ENCODE measurements at regions not wholly inside any gene's neighbourhood (a gene's known extent, or its start where the extent isn't known, plus 50 kb on each side); places are given as distances from the start of the nearest gene placed in this dataset.

DNA sequence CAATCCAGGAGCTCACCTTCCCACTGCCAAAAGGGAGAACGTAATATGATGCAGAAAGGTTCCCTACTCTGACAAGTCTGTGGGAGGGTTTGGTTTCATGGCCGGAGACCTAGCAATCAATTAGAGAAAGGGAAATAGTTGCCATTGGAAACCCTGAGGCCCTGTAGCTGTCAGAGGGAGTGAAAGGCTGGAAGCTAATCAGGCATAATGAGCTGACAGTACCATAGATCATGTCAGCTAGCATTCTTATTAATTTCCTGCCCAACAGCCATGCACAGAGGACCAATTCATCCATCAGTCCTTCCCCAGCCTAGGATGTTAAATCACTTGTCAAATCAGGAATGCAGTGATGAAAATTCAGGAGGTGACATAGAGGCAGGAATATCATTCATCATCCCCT is 527.3 kb downstream of the PLPP3 start:
- TF ChIP-seq EZH2 (IDR thresholded peaks at IDR 0.05; ENCODE audit: low read length, missing control alignments): no peak
- TF ChIP-seq, protein P1, sequence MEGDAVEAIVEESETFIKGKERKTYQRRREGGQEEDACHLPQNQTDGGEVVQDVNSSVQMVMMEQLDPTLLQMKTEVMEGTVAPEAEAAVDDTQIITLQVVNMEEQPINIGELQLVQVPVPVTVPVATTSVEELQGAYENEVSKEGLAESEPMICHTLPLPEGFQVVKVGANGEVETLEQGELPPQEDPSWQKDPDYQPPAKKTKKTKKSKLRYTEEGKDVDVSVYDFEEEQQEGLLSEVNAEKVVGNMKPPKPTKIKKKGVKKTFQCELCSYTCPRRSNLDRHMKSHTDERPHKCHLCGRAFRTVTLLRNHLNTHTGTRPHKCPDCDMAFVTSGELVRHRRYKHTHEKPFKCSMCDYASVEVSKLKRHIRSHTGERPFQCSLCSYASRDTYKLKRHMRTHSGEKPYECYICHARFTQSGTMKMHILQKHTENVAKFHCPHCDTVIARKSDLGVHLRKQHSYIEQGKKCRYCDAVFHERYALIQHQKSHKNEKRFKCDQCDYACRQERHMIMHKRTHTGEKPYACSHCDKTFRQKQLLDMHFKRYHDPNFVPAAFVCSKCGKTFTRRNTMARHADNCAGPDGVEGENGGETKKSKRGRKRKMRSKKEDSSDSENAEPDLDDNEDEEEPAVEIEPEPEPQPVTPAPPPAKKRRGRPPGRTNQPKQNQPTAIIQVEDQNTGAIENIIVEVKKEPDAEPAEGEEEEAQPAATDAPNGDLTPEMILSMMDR (conservative IDR thresholded peaks at IDR 0.05 in 1 of 2, IDR thresholded peaks at IDR 0.05 in 1 of 2; ENCODE audit: low read depth in 1 of 2, low read length in 2 of 2): no peak
- no peaks in the 10 kb centered on the region for H3K4me1 ChIP-seq (ENCODE audit: control insufficient read depth, extremely low read depth, insufficient read depth, low read length)
- no peak overlapping the region for H3K9ac ChIP-seq (ENCODE audit: insufficient read depth, low read length)
- H4K20me1 ChIP-seq (ENCODE audit: control insufficient read depth, extremely low read depth, insufficient read depth, low read length): no peaks in the 10 kb centered on the region
- no peak overlapping the region for H3K4me3 ChIP-seq (replicated peaks in 1 of 4; ENCODE audit: control extremely low read depth in 1 of 4, insufficient read depth in 1 of 4, low read depth in 3 of 4, low read length in 4 of 4)
- H3K27ac ChIP-seq (ENCODE audit: insufficient read depth, low read length): no peak overlapping the region
- no peak overlapping the region for H3K4me2 ChIP-seq (ENCODE audit: extremely low read depth, insufficient read depth, low read length)
- H3K27me3 ChIP-seq (ENCODE audit: control insufficient read depth, insufficient read depth, low read length): no peaks in the 10 kb centered on the region
- H2AFZ ChIP-seq (ENCODE audit: low read length): no peak overlapping the region
- no peaks in the 10 kb centered on the region for H3K36me3 ChIP-seq (ENCODE audit: control insufficient read depth, insufficient read depth, low read length)
- peak in 1 of 2 donors; percentile 65 for DNase-seq (ENCODE audit: low read depth in 2 of 2)
- H3K79me2 ChIP-seq (ENCODE audit: control insufficient read depth, insufficient read depth, low read length): no peaks in the 10 kb centered on the region
- no peaks in the 10 kb centered on the region for H3K9me3 ChIP-seq (ENCODE audit: control insufficient read depth, insufficient read depth, low read depth, low read length)

DNA sequence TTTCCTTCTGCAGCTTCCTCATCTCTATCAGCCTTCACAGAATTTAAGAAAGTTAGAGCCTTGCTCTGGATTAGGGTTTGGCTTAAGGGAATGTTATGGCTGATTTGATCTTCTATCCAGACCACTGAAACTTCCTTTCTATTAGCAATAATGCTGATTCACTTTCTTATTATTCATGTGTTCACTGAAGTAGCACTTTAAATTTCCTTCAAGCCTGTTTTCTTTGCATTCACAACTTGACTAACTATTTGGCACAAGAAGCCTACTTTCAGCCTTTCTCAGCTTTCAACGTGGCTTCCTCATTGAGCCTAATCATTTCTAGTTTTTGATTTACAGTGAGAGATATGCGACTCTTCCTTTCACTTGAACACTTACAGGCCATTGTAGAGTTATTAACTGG is 528.5 kb downstream of the PLPP3 start:
- H4K20me1 ChIP-seq (ENCODE audit: control insufficient read depth, extremely low read depth, insufficient read depth, low read length): no peaks in the 10 kb centered on the region
- H3K4me3 ChIP-seq (replicated peaks in 1 of 4; ENCODE audit: control extremely low read depth in 1 of 4, insufficient read depth in 1 of 4, low read depth in 3 of 4, low read length in 4 of 4): no peak overlapping the region
- H3K9me3 ChIP-seq (ENCODE audit: control insufficient read depth, insufficient read depth, low read depth, low read length): no peaks in the 10 kb centered on the region
- H3K27me3 ChIP-seq (ENCODE audit: control insufficient read depth, insufficient read depth, low read length): no peaks in the 10 kb centered on the region
- no peak overlapping the region for H3K4me2 ChIP-seq (ENCODE audit: extremely low read depth, insufficient read depth, low read length)
- no peaks in the 10 kb centered on the region for H3K4me1 ChIP-seq (ENCODE audit: control insufficient read depth, extremely low read depth, insufficient read depth, low read length)
- no peaks in the 10 kb centered on the region for H3K36me3 ChIP-seq (ENCODE audit: control insufficient read depth, insufficient read depth, low read length)
- H2AFZ ChIP-seq (ENCODE audit: low read length): no peak overlapping the region
- no peaks in the 10 kb centered on the region for H3K79me2 ChIP-seq (ENCODE audit: control insufficient read depth, insufficient read depth, low read length)
- no peak overlapping the region for H3K9ac ChIP-seq (ENCODE audit: insufficient read depth, low read length)
- no peak overlapping the region for H3K27ac ChIP-seq (ENCODE audit: insufficient read depth, low read length)
- TF ChIP-seq, protein P1 (conservative IDR thresholded peaks at IDR 0.05 in 1 of 2, IDR thresholded peaks at IDR 0.05 in 1 of 2; ENCODE audit: low read depth in 1 of 2, low read length in 2 of 2): no peak
- TF ChIP-seq EZH2 (IDR thresholded peaks at IDR 0.05; ENCODE audit: low read length, missing control alignments): no peak
- peak in 1 of 2 donors; percentile 53 for DNase-seq (ENCODE audit: low read depth in 2 of 2)

DNA sequence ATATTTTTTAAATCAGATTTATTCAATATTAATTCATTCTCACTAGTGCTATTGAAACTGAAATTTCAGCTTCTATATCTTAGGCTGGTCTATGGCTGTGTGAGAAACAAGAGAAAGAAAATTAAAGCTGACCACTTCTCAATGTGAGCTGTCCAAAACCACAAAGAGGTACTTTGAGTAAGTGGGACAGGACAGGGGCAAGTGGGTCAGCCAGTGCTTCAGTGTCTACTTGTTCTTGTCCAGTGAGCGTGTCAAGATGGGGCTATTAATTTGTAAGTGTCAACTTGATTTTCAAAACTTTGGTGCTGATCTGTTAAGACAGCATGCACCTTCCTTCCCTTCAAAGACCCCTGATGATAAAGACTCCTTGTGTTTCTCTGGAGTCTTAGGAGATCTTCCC is 533.9 kb downstream of the PLPP3 start:
- no peak overlapping the region for H2AFZ ChIP-seq (ENCODE audit: low read length)
- H3K9ac ChIP-seq (ENCODE audit: insufficient read depth, low read length): no peak overlapping the region
- H3K4me1 ChIP-seq (ENCODE audit: control insufficient read depth, extremely low read depth, insufficient read depth, low read length): no peaks in the 10 kb centered on the region
- H3K27ac ChIP-seq (ENCODE audit: insufficient read depth, low read length): no peak overlapping the region
- no peaks in the 10 kb centered on the region for H3K9me3 ChIP-seq (ENCODE audit: control insufficient read depth, insufficient read depth, low read depth, low read length)
- H4K20me1 ChIP-seq (ENCODE audit: control insufficient read depth, extremely low read depth, insufficient read depth, low read length): no peaks in the 10 kb centered on the region
- no peak overlapping the region for H3K4me2 ChIP-seq (ENCODE audit: extremely low read depth, insufficient read depth, low read length)
- no peaks in the 10 kb centered on the region for H3K36me3 ChIP-seq (ENCODE audit: control insufficient read depth, insufficient read depth, low read length)
- no peak for DNase-seq (ENCODE audit: low read depth in 2 of 2)
- H3K27me3 ChIP-seq (ENCODE audit: control insufficient read depth, insufficient read depth, low read length): no peaks in the 10 kb centered on the region
- TF ChIP-seq, protein P1 (conservative IDR thresholded peaks at IDR 0.05 in 1 of 2, IDR thresholded peaks at IDR 0.05 in 1 of 2; ENCODE audit: low read depth in 1 of 2, low read length in 2 of 2): no peak
- TF ChIP-seq EZH2 (IDR thresholded peaks at IDR 0.05; ENCODE audit: low read length, missing control alignments): no peak
- no peaks in the 10 kb centered on the region for H3K79me2 ChIP-seq (ENCODE audit: control insufficient read depth, insufficient read depth, low read length)
- no peak overlapping the region for H3K4me3 ChIP-seq (replicated peaks in 1 of 4; ENCODE audit: control extremely low read depth in 1 of 4, insufficient read depth in 1 of 4, low read depth in 3 of 4, low read length in 4 of 4)
